ENCODE measurements at regions not wholly inside any gene's neighbourhood (a gene's known extent, or its start where the extent isn't known, plus 50 kb on each side); places are given as distances from the start of the nearest gene placed in this dataset.

GRCh38 chr2:59967691-59968090, 585.8 kb downstream of the BCL11A start:
- Histone ChIP-seq H3K9me3 (no peaks in the 10 kb centered on the region), H3K4me1 (no peaks in the 10 kb centered on the region), H3K4me3 (no peak overlapping the region), H3K27ac (no peak overlapping the region), H3K9ac (no peak overlapping the region), H3K36me3 (no peaks in the 10 kb centered on the region), H3K4me2 (no peak overlapping the region), H3K27me3 (no peaks in the 10 kb centered on the region), H4K20me1 (no peaks in the 10 kb centered on the region)
- TF ChIP-seq Cebpa-rat (IDR thresholded peaks at IDR 0.05): no peak

- Histone ChIP-seq H3K4me2 (no peak overlapping the region), H3K9me3 (no peaks in the 10 kb centered on the region)
Observed at GRCh38 chr2:59963157-59963556, 590.3 kb downstream of the BCL11A start.

GRCh38 chr2:59961746-59962145, 591.7 kb downstream of the BCL11A start:
- H3K27ac ChIP-seq: no peak overlapping the region

More at GRCh38 chr2:59963157-59963556, 590.3 kb downstream of the BCL11A start:
- Histone ChIP-seq H3K9ac (no peak overlapping the region), H3K4me1 (no peaks in the 10 kb centered on the region), H4K20me1 (no peaks in the 10 kb centered on the region), H3K27me3 (no peaks in the 10 kb centered on the region), H3K27ac (no peak overlapping the region), H3K36me3 (no peaks in the 10 kb centered on the region), H3K4me3 (no peak overlapping the region)
- no peak for TF ChIP-seq Cebpa-rat (IDR thresholded peaks at IDR 0.05)

DNA sequence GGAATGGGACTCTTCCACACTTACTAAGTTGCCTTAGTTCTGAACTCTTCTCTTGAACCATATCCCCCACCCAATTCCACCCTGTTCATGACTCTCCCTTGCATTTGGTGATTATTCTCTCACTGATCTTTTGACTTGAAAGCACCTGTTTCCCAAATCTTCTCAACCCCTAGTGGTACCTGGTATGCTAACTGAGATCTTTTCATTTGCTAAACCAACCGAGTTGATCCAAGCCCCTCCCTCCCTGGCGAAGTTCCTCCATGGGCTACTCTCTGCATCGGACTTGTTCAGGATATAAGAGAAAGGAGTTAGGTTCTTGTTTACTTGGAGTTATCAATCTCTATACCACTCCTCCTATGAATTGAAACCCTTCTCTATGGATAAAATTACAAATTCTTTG, 593.5 kb downstream of the BCL11A start:
- TF ChIP-seq Cebpa-rat (IDR thresholded peaks at IDR 0.05): no peak
- H3K27me3 ChIP-seq: no peaks in the 10 kb centered on the region
- no peaks in the 10 kb centered on the region for H4K20me1 ChIP-seq

More at GRCh38 chr2:59961746-59962145, 591.7 kb downstream of the BCL11A start:
- no peaks in the 10 kb centered on the region for H3K27me3 ChIP-seq
- H3K4me2 ChIP-seq: no peak overlapping the region
- no peaks in the 10 kb centered on the region for H4K20me1 ChIP-seq
- H3K4me1 ChIP-seq: no peaks in the 10 kb centered on the region
- H3K9ac ChIP-seq: no peak overlapping the region
- H3K36me3 ChIP-seq: no peaks in the 10 kb centered on the region
- no peak for TF ChIP-seq Cebpa-rat (IDR thresholded peaks at IDR 0.05)
- H3K9me3 ChIP-seq: no peaks in the 10 kb centered on the region
- no peak overlapping the region for H3K4me3 ChIP-seq

DNA sequence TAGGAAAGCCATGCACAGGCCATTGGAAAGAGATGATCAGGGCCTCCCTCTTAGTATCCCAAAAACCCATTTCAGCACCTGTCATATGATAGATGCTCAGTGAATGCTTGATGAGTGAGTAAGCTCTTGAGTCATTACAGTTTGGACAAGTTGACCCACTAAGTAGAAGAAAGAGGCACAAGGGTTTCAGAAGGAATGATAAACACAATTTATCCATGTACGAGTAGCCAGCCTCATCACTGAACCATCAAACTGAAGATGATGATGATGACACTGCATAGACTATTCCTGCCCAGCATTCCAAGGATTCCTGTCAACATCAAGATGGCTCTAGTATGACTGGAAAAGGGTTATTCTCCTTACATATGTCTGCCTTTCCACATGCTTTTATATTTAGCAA, 596.0 kb downstream of the BCL11A start:
- no peaks in the 10 kb centered on the region for H3K9me3 ChIP-seq
- no peak overlapping the region for H3K9ac ChIP-seq
- H3K4me3 ChIP-seq: no peak overlapping the region
- H3K36me3 ChIP-seq: no peaks in the 10 kb centered on the region
- H3K4me2 ChIP-seq: no peak overlapping the region
- H3K27me3 ChIP-seq: no peaks in the 10 kb centered on the region
- TF ChIP-seq Cebpa-rat (IDR thresholded peaks at IDR 0.05): no peak
- no peaks in the 10 kb centered on the region for H3K4me1 ChIP-seq
- H3K27ac ChIP-seq: no peak overlapping the region
- H4K20me1 ChIP-seq: no peaks in the 10 kb centered on the region

More for the DNA sequence above, 593.5 kb downstream of the BCL11A start:
- no peak overlapping the region for H3K4me3 ChIP-seq
- H3K4me1 ChIP-seq: no peaks in the 10 kb centered on the region
- no peaks in the 10 kb centered on the region for H3K9me3 ChIP-seq
- no peak overlapping the region for H3K9ac ChIP-seq
- H3K36me3 ChIP-seq: no peaks in the 10 kb centered on the region
- H3K27ac ChIP-seq: no peak overlapping the region
- no peak overlapping the region for H3K4me2 ChIP-seq

DNA sequence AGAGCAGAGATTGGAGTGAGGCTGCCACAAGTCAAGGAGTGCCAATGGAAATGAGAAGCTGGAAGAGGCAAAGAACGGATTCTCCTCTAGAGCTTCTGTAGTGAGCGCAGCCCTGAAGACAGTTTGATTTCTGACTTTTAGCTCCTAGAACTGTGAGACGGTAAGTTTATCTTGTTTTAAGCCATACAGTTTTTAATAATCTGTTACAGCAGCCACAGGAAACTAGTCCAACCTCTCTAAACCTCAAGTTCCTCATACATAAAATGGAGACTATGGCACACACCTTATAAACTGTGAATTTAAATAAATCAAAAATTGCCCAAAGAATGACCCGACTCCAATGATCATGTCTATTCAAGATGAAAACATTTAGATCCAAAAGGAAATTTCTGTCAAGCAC, 596.5 kb downstream of the BCL11A start:
- Histone ChIP-seq H3K27me3 (no peaks in the 10 kb centered on the region), H3K4me3 (no peak overlapping the region), H3K4me2 (no peak overlapping the region), H3K9me3 (no peaks in the 10 kb centered on the region), H3K36me3 (no peaks in the 10 kb centered on the region), H3K9ac (no peak overlapping the region), H3K4me1 (no peaks in the 10 kb centered on the region), H3K27ac (no peak overlapping the region), H4K20me1 (no peaks in the 10 kb centered on the region)
- no peak for TF ChIP-seq Cebpa-rat (IDR thresholded peaks at IDR 0.05)

- H3K4me1 ChIP-seq: no peaks in the 10 kb centered on the region
- no peak overlapping the region for H3K4me2 ChIP-seq
- no peak overlapping the region for H3K27ac ChIP-seq
- TF ChIP-seq Cebpa-rat (IDR thresholded peaks at IDR 0.05): no peak
- H4K20me1 ChIP-seq: no peaks in the 10 kb centered on the region
- H3K9me3 ChIP-seq: no peaks in the 10 kb centered on the region
- H3K36me3 ChIP-seq: no peaks in the 10 kb centered on the region
- no peak overlapping the region for H3K9ac ChIP-seq
- H3K27me3 ChIP-seq: no peaks in the 10 kb centered on the region
- no peak overlapping the region for H3K4me3 ChIP-seq
Observed at GRCh38 chr2:59947917-59948541, 605.4 kb downstream of the BCL11A start.

DNA sequence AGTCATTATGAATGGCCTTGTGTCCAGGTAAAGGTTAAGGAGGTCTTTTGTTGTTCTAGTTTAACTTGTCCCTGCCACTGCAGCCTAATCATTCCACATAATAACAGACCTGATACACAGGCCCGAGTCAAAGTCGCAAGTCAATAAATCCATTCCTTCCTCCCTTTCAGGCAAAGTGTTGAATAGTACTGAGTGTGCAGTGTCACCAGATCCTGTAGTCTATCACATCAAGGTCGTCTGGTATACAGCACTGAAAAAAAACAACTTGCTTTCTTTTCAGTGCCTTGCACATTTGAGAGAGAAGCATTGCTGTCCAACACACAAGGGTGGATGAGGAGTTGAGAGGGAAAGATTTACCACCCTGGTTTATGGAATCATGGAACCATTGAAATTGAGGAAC, 606.2 kb downstream of the BCL11A start:
- Histone ChIP-seq H4K20me1 (no peaks in the 10 kb centered on the region), H3K27me3 (no peaks in the 10 kb centered on the region), H3K4me1 (no peaks in the 10 kb centered on the region), H3K36me3 (no peaks in the 10 kb centered on the region), H3K27ac (no peak overlapping the region), H3K9me3 (no peaks in the 10 kb centered on the region), H3K4me3 (no peak overlapping the region), H3K9ac (no peak overlapping the region), H3K4me2 (no peak overlapping the region)
- no peak for TF ChIP-seq Cebpa-rat (IDR thresholded peaks at IDR 0.05)

GRCh38 chr2:59939236-59939635, 614.2 kb downstream of the BCL11A start:
- no peak overlapping the region for H3K27ac ChIP-seq
- no peaks in the 10 kb centered on the region for H4K20me1 ChIP-seq
- no peak overlapping the region for H3K9ac ChIP-seq
- H3K27me3 ChIP-seq: no peaks in the 10 kb centered on the region
- no peak overlapping the region for H3K4me2 ChIP-seq
- no peak overlapping the region for H3K4me3 ChIP-seq
- no peak for TF ChIP-seq Cebpa-rat (IDR thresholded peaks at IDR 0.05)
- no peaks in the 10 kb centered on the region for H3K36me3 ChIP-seq
- H3K4me1 ChIP-seq: 0 out of 2 replicates have a peak, but pooled peaks cover 8% of the 10 kb centered on the region
- no peaks in the 10 kb centered on the region for H3K9me3 ChIP-seq

DNA sequence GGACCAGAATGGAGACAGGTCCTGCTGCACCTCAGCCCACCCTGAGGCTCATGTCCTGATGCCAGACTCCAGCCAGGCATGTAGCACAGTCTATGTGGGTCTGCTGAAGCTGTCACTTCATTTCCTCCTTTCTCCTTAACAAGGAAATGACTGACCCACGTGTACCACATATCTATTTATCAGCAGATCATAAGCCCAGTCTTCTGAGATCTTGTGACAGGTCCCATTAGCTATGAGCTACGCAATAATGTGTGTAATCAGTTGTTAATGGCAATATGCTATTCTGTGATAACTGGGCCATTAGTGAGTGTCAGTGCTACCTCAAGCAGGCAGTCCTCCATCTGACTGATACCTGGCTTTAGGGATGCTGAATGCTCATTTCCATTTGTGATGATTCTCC, 615.3 kb downstream of the BCL11A start:
- H3K4me3 ChIP-seq: no peak overlapping the region
- no peak overlapping the region for H3K4me2 ChIP-seq
- no peaks in the 10 kb centered on the region for H3K9me3 ChIP-seq
- no peaks in the 10 kb centered on the region for H3K27me3 ChIP-seq
- H3K9ac ChIP-seq: no peak overlapping the region
- H4K20me1 ChIP-seq: no peaks in the 10 kb centered on the region
- 0 out of 2 replicates have a peak, but pooled peaks cover 8% of the 10 kb centered on the region for H3K4me1 ChIP-seq
- no peak for TF ChIP-seq Cebpa-rat (IDR thresholded peaks at IDR 0.05)
- H3K27ac ChIP-seq: no peak overlapping the region
- no peaks in the 10 kb centered on the region for H3K36me3 ChIP-seq

DNA sequence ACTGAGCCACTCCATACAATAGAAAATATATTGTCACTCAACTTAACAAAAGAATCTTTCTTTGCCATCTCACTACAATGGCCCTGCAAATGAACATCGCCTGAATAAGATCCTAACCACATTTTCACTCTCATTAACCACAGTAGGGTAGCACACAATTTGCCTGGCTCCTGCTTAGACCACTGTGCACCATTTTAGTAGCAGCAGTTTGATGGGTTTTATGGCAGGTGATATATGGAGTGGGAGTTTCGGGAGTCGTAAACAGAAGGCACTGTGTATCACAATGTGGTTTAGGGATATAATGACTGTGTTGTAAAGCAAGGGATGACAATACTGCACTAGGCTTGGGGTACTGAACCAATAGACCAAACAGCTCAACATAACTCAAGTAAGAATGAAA, 617.4 kb downstream of the BCL11A start:
- Histone ChIP-seq H3K9me3 (no peaks in the 10 kb centered on the region), H3K9ac (no peak overlapping the region), H4K20me1 (no peaks in the 10 kb centered on the region), H3K36me3 (no peaks in the 10 kb centered on the region), H3K4me3 (no peak overlapping the region), H3K4me1 (0 out of 2 replicates have a peak, but pooled peaks cover 8% of the 10 kb centered on the region), H3K27ac (no peak overlapping the region), H3K4me2 (no peak overlapping the region), H3K27me3 (no peaks in the 10 kb centered on the region)
- no peak for TF ChIP-seq Cebpa-rat (IDR thresholded peaks at IDR 0.05)
